ENCODE measurements at regions not wholly inside any gene's neighbourhood (a gene's known extent, or its start where the extent isn't known, plus 50 kb on each side); places are given as distances from the start of the nearest gene placed in this dataset.
"Not testable (repeated sequence)": the region's sequence is repeated elsewhere in the genome, so short reads cannot be mapped to it uniquely, and the experiment has no call there.

- H3K27ac Mint-ChIP-seq = peak overlapping the region in 4 of 8 donors; percentile 7 to 85 (median 32)
- CTCF ChIA-PET = interaction anchor here (0.8 kb wide), 1 partner anchor 83 kb away, joined by 3 read pairs; the partner anchor contains the start of gene ZNF737
- peaks cover 7 to 24% (median 18%) of the 10 kb centered on the region in 3 donors for H3K4me1 Mint-ChIP-seq
- Histone ChIP-seq H3K27me3 (ENCODE audit: insufficient read depth, low read length, poor library complexity, severe bottlenecking) (no peaks in the 10 kb centered on the region), H3K9me3 (ENCODE audit: low read length) (no peaks in the 10 kb centered on the region), H3K36me3 (ENCODE audit: insufficient read depth, low read length) (no peaks in the 10 kb centered on the region), H3K4me1 (ENCODE audit: insufficient read depth, low read length) (no peaks in the 10 kb centered on the region), H3K27ac (ENCODE audit: low read depth, low read length) (no peak overlapping the region), H3K4me3 (ENCODE audit: low read length) (no peak overlapping the region)
- peaks cover 24 to 74% (median 44%) of the 10 kb centered on the region in 5 donors for H3K9me3 Mint-ChIP-seq
- peak in 2 of 5 donors; percentile 18 to 53 for DNase-seq
- peak overlapping the region in 2 of 7 donors; percentile 16 to 54 for H3K4me3 Mint-ChIP-seq
- peaks cover 4 to 35% (median 16%) of the 10 kb centered on the region in 3 donors for H3K36me3 Mint-ChIP-seq
- H3K27me3 Mint-ChIP-seq = no peaks in the 10 kb centered on the region
- POLR2A ChIA-PET = no interaction called here
Observed at GRCh38 chr19:20482721-20483120, 82.9 kb downstream of the ZNF737 start.

- Histone ChIP-seq H3K27me3 (ENCODE audit: insufficient read depth, low read length, poor library complexity, severe bottlenecking) (no peaks in the 10 kb centered on the region), H3K4me1 (ENCODE audit: insufficient read depth, low read length) (no peaks in the 10 kb centered on the region), H3K9me3 (ENCODE audit: low read length) (no peaks in the 10 kb centered on the region), H3K4me3 (ENCODE audit: low read length) (no peak overlapping the region), H3K27ac (ENCODE audit: low read depth, low read length) (no peak overlapping the region), H3K36me3 (ENCODE audit: insufficient read depth, low read length) (no peaks in the 10 kb centered on the region)
- Mint-ChIP-seq H3K27me3 (peaks cover 0 to 1% of the 10 kb centered on the region in 2 donors), H3K36me3 (peaks cover 4 to 39% (median 16%) of the 10 kb centered on the region in 3 donors), H3K4me3 (peak overlapping the region in 1 of 7 donors; percentile 42), H3K4me1 (peaks cover 7 to 26% (median 18%) of the 10 kb centered on the region in 3 donors), H3K9me3 (peaks cover 21 to 70% (median 38%) of the 10 kb centered on the region in 5 donors), H3K27ac (peak overlapping the region in 2 of 8 donors; percentile 21 to 58)
- POLR2A ChIA-PET = no interaction called here
- DNase-seq = no peak
- CTCF ChIA-PET = interaction anchor here (0.7 kb wide), 2 partner anchors 9 kb away, joined by 3 read pairs; no protein-coding TSS in a partner anchor
Observed at GRCh38 chr19:20481736-20482135, 83.8 kb downstream of the ZNF737 start.

- H3K4me1 Mint-ChIP-seq = peaks cover 7 to 26% (median 18%) of the 10 kb centered on the region in 3 donors
- H3K36me3 Mint-ChIP-seq = peaks cover 4 to 41% (median 11%) of the 10 kb centered on the region in 3 donors
- H3K27me3 Mint-ChIP-seq = peaks cover 0 to 5% of the 10 kb centered on the region in 2 donors
- H3K4me3 Mint-ChIP-seq = no peak overlapping the region
- H3K27me3 ChIP-seq (ENCODE audit: insufficient read depth, low read length, poor library complexity, severe bottlenecking) = no peaks in the 10 kb centered on the region
- H3K4me3 ChIP-seq (ENCODE audit: low read length) = no peak overlapping the region
- peak overlapping the region in 1 of 8 donors; percentile 17 for H3K27ac Mint-ChIP-seq
- H3K27ac ChIP-seq (ENCODE audit: low read depth, low read length) = no peak overlapping the region
- H3K9me3 Mint-ChIP-seq = peaks cover 12 to 52% (median 29%) of the 10 kb centered on the region in 5 donors
- H3K9me3 ChIP-seq (ENCODE audit: low read length) = no peaks in the 10 kb centered on the region
- ChIA-PET CTCF (no interaction called here), POLR2A (no interaction called here)
- DNase-seq = no peak
- H3K4me1 ChIP-seq (ENCODE audit: insufficient read depth, low read length) = no peaks in the 10 kb centered on the region
- H3K36me3 ChIP-seq (ENCODE audit: insufficient read depth, low read length) = no peaks in the 10 kb centered on the region
Observed at GRCh38 chr19:20479483-20479882, 86.1 kb downstream of the ZNF737 start.

- no peak overlapping the region for H3K4me3 Mint-ChIP-seq
- H3K9me3 ChIP-seq (ENCODE audit: low read length) = no peaks in the 10 kb centered on the region
- no peaks in the 10 kb centered on the region for H3K27me3 ChIP-seq (ENCODE audit: insufficient read depth, low read length, poor library complexity, severe bottlenecking)
- peaks cover 8 to 47% (median 25%) of the 10 kb centered on the region in 5 donors for H3K9me3 Mint-ChIP-seq
- no peak overlapping the region for H3K27ac ChIP-seq (ENCODE audit: low read depth, low read length)
- POLR2A ChIA-PET = no interaction called here
- H3K4me3 ChIP-seq (ENCODE audit: low read length) = no peak overlapping the region
- no peaks in the 10 kb centered on the region for H3K4me1 ChIP-seq (ENCODE audit: insufficient read depth, low read length)
- peaks cover 4 to 35% (median 7%) of the 10 kb centered on the region in 3 donors for H3K36me3 Mint-ChIP-seq
- no peaks in the 10 kb centered on the region for H3K36me3 ChIP-seq (ENCODE audit: insufficient read depth, low read length)
- H3K27me3 Mint-ChIP-seq = peaks cover 0 to 6% of the 10 kb centered on the region in 2 donors
- no peak overlapping the region for H3K27ac Mint-ChIP-seq
- H3K4me1 Mint-ChIP-seq = peaks cover 7 to 26% (median 18%) of the 10 kb centered on the region in 3 donors
- CTCF ChIA-PET = no interaction called here
- DNase-seq = no peak
Observed at GRCh38 chr19:20478936-20479335, 86.6 kb downstream of the ZNF737 start.

- Mint-ChIP-seq H3K27me3 (peaks cover 0 to 8% of the 10 kb centered on the region in 2 donors), H3K27ac (no peak overlapping the region), H3K9me3 (peaks cover 0 to 12% (median 5%) of the 10 kb centered on the region in 5 donors), H3K4me3 (no peak overlapping the region), H3K4me1 (peaks cover 0 to 2% (median 0%) of the 10 kb centered on the region in 3 donors), H3K36me3 (peaks cover 0 to 26% (median 0%) of the 10 kb centered on the region in 3 donors)
- Histone ChIP-seq H3K4me3 (ENCODE audit: low read length) (no peak overlapping the region), H3K27me3 (ENCODE audit: insufficient read depth, low read length, poor library complexity, severe bottlenecking) (no peaks in the 10 kb centered on the region), H3K27ac (ENCODE audit: low read depth, low read length) (no peak overlapping the region), H3K9me3 (ENCODE audit: low read length) (no peaks in the 10 kb centered on the region), H3K4me1 (ENCODE audit: insufficient read depth, low read length) (no peaks in the 10 kb centered on the region), H3K36me3 (ENCODE audit: insufficient read depth, low read length) (no peaks in the 10 kb centered on the region)
- ChIA-PET POLR2A (no interaction called here), CTCF (interaction anchor here (1.6 kb wide), 1 partner anchor 9 kb away, joined by 3 read pairs; no protein-coding TSS in a partner anchor)
- no peak for DNase-seq
Observed at GRCh38 chr19:20472854-20473253, 92.7 kb downstream of the ZNF737 start.

- no peaks in the 10 kb centered on the region for H3K27me3 ChIP-seq (ENCODE audit: insufficient read depth, low read length, poor library complexity, severe bottlenecking)
- no peaks in the 10 kb centered on the region for H3K4me1 Mint-ChIP-seq
- H3K4me3 Mint-ChIP-seq = no peak overlapping the region
- ChIA-PET CTCF (no interaction called here), POLR2A (no interaction called here)
- peaks cover 0 to 13% (median 0%) of the 10 kb centered on the region in 3 donors for H3K36me3 Mint-ChIP-seq
- H3K27ac ChIP-seq (ENCODE audit: low read depth, low read length) = no peak overlapping the region
- no peak overlapping the region for H3K4me3 ChIP-seq (ENCODE audit: low read length)
- peaks cover 0 to 9% of the 10 kb centered on the region in 2 donors for H3K27me3 Mint-ChIP-seq
- H3K9me3 Mint-ChIP-seq = peaks cover 0 to 7% (median 3%) of the 10 kb centered on the region in 5 donors
- H3K36me3 ChIP-seq (ENCODE audit: insufficient read depth, low read length) = no peaks in the 10 kb centered on the region
- H3K9me3 ChIP-seq (ENCODE audit: low read length) = no peaks in the 10 kb centered on the region
- no peak overlapping the region for H3K27ac Mint-ChIP-seq
- no peaks in the 10 kb centered on the region for H3K4me1 ChIP-seq (ENCODE audit: insufficient read depth, low read length)
- DNase-seq = no peak
Observed at GRCh38 chr19:20471431-20471830, 94.2 kb downstream of the ZNF737 start.

- DNase-seq = no peak
- H3K9me3 ChIP-seq (ENCODE audit: low read length) = no peaks in the 10 kb centered on the region
- peaks cover 0 to 6% of the 10 kb centered on the region in 2 donors for H3K27me3 Mint-ChIP-seq
- H3K4me3 Mint-ChIP-seq = no peak overlapping the region
- H3K27ac ChIP-seq (ENCODE audit: low read depth, low read length) = no peak overlapping the region
- no peaks in the 10 kb centered on the region for H3K4me1 ChIP-seq (ENCODE audit: insufficient read depth, low read length)
- ChIA-PET CTCF (no interaction called here), POLR2A (no interaction called here)
- peaks cover 0 to 6% (median 0%) of the 10 kb centered on the region in 5 donors for H3K9me3 Mint-ChIP-seq
- no peaks in the 10 kb centered on the region for H3K27me3 ChIP-seq (ENCODE audit: insufficient read depth, low read length, poor library complexity, severe bottlenecking)
- peaks cover 0 to 8% (median 0%) of the 10 kb centered on the region in 3 donors for H3K36me3 Mint-ChIP-seq
- no peak overlapping the region for H3K4me3 ChIP-seq (ENCODE audit: low read length)
- H3K4me1 Mint-ChIP-seq = no peaks in the 10 kb centered on the region
- H3K36me3 ChIP-seq (ENCODE audit: insufficient read depth, low read length) = no peaks in the 10 kb centered on the region
- no peak overlapping the region for H3K27ac Mint-ChIP-seq
Observed at GRCh38 chr19:20470345-20471135, 95.0 kb downstream of the ZNF737 start.

- H3K27ac Mint-ChIP-seq; DNase-seq; H3K4me3 Mint-ChIP-seq; H3K4me3 ChIP-seq (ENCODE audit: low read length); H3K4me1 ChIP-seq (ENCODE audit: insufficient read depth, low read length); H3K36me3 ChIP-seq (ENCODE audit: insufficient read depth, low read length); H3K9me3 Mint-ChIP-seq; POLR2A ChIA-PET; H3K27me3 Mint-ChIP-seq; CTCF ChIA-PET; H3K4me1 Mint-ChIP-seq; H3K27me3 ChIP-seq (ENCODE audit: insufficient read depth, low read length, poor library complexity, severe bottlenecking); H3K36me3 Mint-ChIP-seq; H3K27ac ChIP-seq (ENCODE audit: low read depth, low read length); H3K9me3 ChIP-seq (ENCODE audit: low read length): not testable (repeated sequence)
Observed at GRCh38 chr19:20466638-20466990, 99.0 kb downstream of the ZNF737 start.
